WTC11 (cell line): ENCODE measurements at regions not wholly inside any gene's neighbourhood (a gene's known extent, or its start where the extent isn't known, plus 50 kb on each side); places are given as distances from the start of the nearest gene placed in this dataset.

Experiments used
- ATAC-seq: fragments of 200-7000 bp; cut with Tn5 transposase; 2 replicates; pipeline ENCODE4 v1.10.0; 2021; ENCODE audit warnings: mild to moderate bottlenecking, moderate library complexity
- CTCF ChIA-PET: fragments of 300-600 bp; sonication (Branson Sonifier 250); formaldehyde crosslinking; loops from one replicate; lab custom pipeline; 2021; ENCODE audit warnings: antibody characterized with exemption; lab: Charles Lee
- POLR2A ChIA-PET: fragments of 350-600 bp; sonication (Branson Sonifier 250); formaldehyde crosslinking; loops from one replicate; lab custom pipeline; 2021; ENCODE audit warnings: antibody characterized with exemption; lab: Charles Lee
- DNase-seq: peaks from one replicate; pipeline ENCODE4 v3.0.0; 2021; ENCODE audit warnings: low spot score
- H3K27ac Mint-ChIP-seq: 2 replicates; pipeline ENCODE4 v1.8.0; 2021; ENCODE audit warnings: mixed read lengths
- H3K27me3 Mint-ChIP-seq: 2 replicates; pipeline ENCODE4 v1.8.0; 2021; ENCODE audit warnings: low read depth, mild to moderate bottlenecking, moderate library complexity, mixed read lengths
- H3K36me3 Mint-ChIP-seq: 2 replicates; pipeline ENCODE4 v1.8.0; 2021; ENCODE audit warnings: mixed read lengths
- H3K4me1 Mint-ChIP-seq: 2 replicates; pipeline ENCODE4 v1.8.0; 2022; ENCODE audit warnings: mixed read lengths
- H3K4me3 Mint-ChIP-seq: 2 replicates; pipeline ENCODE4 v1.8.0; 2021; ENCODE audit warnings: mild to moderate bottlenecking, moderate library complexity, mixed read lengths
- H3K9me3 Mint-ChIP-seq: 2 replicates; pipeline ENCODE4 v1.8.0; 2021; ENCODE audit warnings: mixed read lengths
- ATF6 ChIP-seq: sonication (generic); formaldehyde crosslinking; IDR thresholded peaks from 2 replicates; pipeline ENCODE4 v1.8.1; 2023; ENCODE audit warnings: mild to moderate bottlenecking, missing genetic modification reagents
- CBFB ChIP-seq: sonication (generic); formaldehyde crosslinking; IDR thresholded peaks from 2 replicates; pipeline ENCODE4 v1.8.1; 2022; ENCODE audit warnings: mild to moderate bottlenecking, low read depth, missing genetic modification reagents
- EMX1 ChIP-seq: fragments of 250-450 bp; sonication (Bioruptor Pico); IDR thresholded peaks from 2 replicates; pipeline ENCODE4 v1.8.0; 2021; ENCODE audit warnings: mild to moderate bottlenecking
- FOXP1 ChIP-seq: sonication (generic); formaldehyde crosslinking; IDR thresholded peaks from 2 replicates; pipeline ENCODE4 v1.8.0; 2022; ENCODE audit warnings: missing genetic modification reagents, mild to moderate bottlenecking, moderate library complexity, borderline replicate concordance
- GRHL2 ChIP-seq: fragments of 250-450 bp; sonication (Bioruptor Pico); IDR thresholded peaks from 2 replicates; pipeline ENCODE4 v1.8.0; 2022; ENCODE audit warnings: mild to moderate bottlenecking, moderate library complexity; ENCODE audit not compliant: insufficient replicate concordance, severe bottlenecking
- GTF2I ChIP-seq: fragments of 250-450 bp; sonication (Bioruptor Pico); conservative IDR thresholded peaks from 2 replicates; pipeline ENCODE4 v1.4.0; 2021; ENCODE audit warnings: mild to moderate bottlenecking
- IRF2 ChIP-seq: sonication (generic); formaldehyde crosslinking; IDR thresholded peaks from 2 replicates; pipeline ENCODE4 v1.8.0; 2022; ENCODE audit warnings: low read depth, missing genetic modification reagents, borderline replicate concordance
- JUN ChIP-seq: sonication (generic); formaldehyde crosslinking; IDR thresholded peaks from 2 replicates; pipeline ENCODE4 v1.8.0; 2023; ENCODE audit warnings: mild to moderate bottlenecking, missing genetic modification reagents
- MAX ChIP-seq: sonication (generic); formaldehyde crosslinking; IDR thresholded peaks from 2 replicates; pipeline ENCODE4 v1.8.0; 2022; ENCODE audit warnings: mild to moderate bottlenecking, missing genetic modification reagents
- MLX ChIP-seq: sonication (generic); formaldehyde crosslinking; IDR thresholded peaks from 2 replicates; pipeline ENCODE4 v1.8.1; 2023; ENCODE audit warnings: mild to moderate bottlenecking, missing genetic modification reagents, moderate library complexity
- MXD4 ChIP-seq: fragments of 250-450 bp; sonication (Bioruptor Pico); IDR thresholded peaks from 2 replicates; pipeline ENCODE4 v1.8.0; 2021; ENCODE audit warnings: mild to moderate bottlenecking, moderate library complexity, borderline replicate concordance
- NFE2L1 ChIP-seq: sonication (generic); formaldehyde crosslinking; IDR thresholded peaks from 2 replicates; pipeline ENCODE4 v1.8.1; 2023; ENCODE audit warnings: missing genetic modification reagents
- NR1H2 ChIP-seq: sonication (generic); formaldehyde crosslinking; IDR thresholded peaks from 2 replicates; pipeline ENCODE4 v1.9.0; 2021; ENCODE audit warnings: mild to moderate bottlenecking, moderate library complexity, missing genetic modification reagents
- OVOL2 ChIP-seq: fragments of 250-450 bp; sonication (Bioruptor Pico); IDR thresholded peaks from 2 replicates; pipeline ENCODE4 v1.9.0; 2021; ENCODE audit warnings: mild to moderate bottlenecking, borderline replicate concordance
- SMAD4 ChIP-seq: sonication (generic); formaldehyde crosslinking; IDR thresholded peaks from 2 replicates; pipeline ENCODE4 v1.8.0; 2022; ENCODE audit warnings: mild to moderate bottlenecking, missing genetic modification reagents
- SP1 ChIP-seq: sonication (generic); formaldehyde crosslinking; conservative IDR thresholded peaks from 2 replicates; pipeline ENCODE4 v1.8.1; 2022; ENCODE audit warnings: missing genetic modification reagents
- STAT6 ChIP-seq: sonication (generic); formaldehyde crosslinking; conservative IDR thresholded peaks from 2 replicates; pipeline ENCODE4 v1.8.1; 2023; ENCODE audit warnings: mild to moderate bottlenecking, low read depth, missing genetic modification reagents, moderate library complexity
- TEAD1 ChIP-seq: sonication (generic); formaldehyde crosslinking; IDR thresholded peaks from 2 replicates; pipeline ENCODE4 v1.8.0; 2022; ENCODE audit warnings: mild to moderate bottlenecking, missing genetic modification reagents
- TP53 ChIP-seq: sonication (generic); formaldehyde crosslinking; IDR thresholded peaks from 2 replicates; pipeline ENCODE4 v1.8.1; 2023; ENCODE audit warnings: mild to moderate bottlenecking, missing genetic modification reagents
- ZNF671 ChIP-seq: fragments of 250-450 bp; sonication (Bioruptor Pico); IDR thresholded peaks from 2 replicates; pipeline ENCODE4 v1.8.0; 2021; ENCODE audit warnings: mild to moderate bottlenecking

GRCh38 chr4:63233671-63234070 lies 1175.6 kb downstream of the TECRL start (continued):
- TF ChIP-seq TP53 (CRISPR knock-in tag), result no peak
- no peak for TF ChIP-seq MXD4
- TF ChIP-seq, all 79 proteins: peak for 0

GRCh38 chr4:63232058-63232457 lies 1177.2 kb downstream of the TECRL start:
- CTCF ChIA-PET, result no interaction called here
- POLR2A ChIA-PET, result no interaction called here
- Mint-ChIP-seq H3K4me1 (no peaks in the 10 kb centered on the region), H3K27ac (no peak overlapping the region), H3K27me3 (no peaks in the 10 kb centered on the region), H3K9me3 (no peaks in the 10 kb centered on the region), H3K4me3 (no peak overlapping the region), H3K36me3 (no peaks in the 10 kb centered on the region)
- DNase-seq, result no peak
- no peak for TF ChIP-seq EMX1 (CRISPR knock-in tag)
- no peak for TF ChIP-seq MLX
- no peak for TF ChIP-seq CBFB (CRISPR knock-in tag)
- TF ChIP-seq OVOL2, result no peak
- no peak for TF ChIP-seq MAX (CRISPR knock-in tag)
- no peak for TF ChIP-seq NR1H2 (CRISPR knock-in tag)
- TF ChIP-seq JUN, result no peak
- no peak for TF ChIP-seq NFE2L1 (CRISPR knock-in tag)
- TF ChIP-seq GRHL2 (CRISPR knock-in tag), result no peak
- TF ChIP-seq STAT6 (CRISPR knock-in tag), result no peak
- no peak for TF ChIP-seq TEAD1 (CRISPR knock-in tag)
- TF ChIP-seq IRF2, result no peak
- TF ChIP-seq FOXP1 (CRISPR knock-in tag), result no peak
- no peak for TF ChIP-seq ZNF671 (CRISPR knock-in tag)
- TF ChIP-seq ATF6 (CRISPR knock-in tag), result no peak
- no peak for ATAC-seq

GRCh38 chr4:63226229-63226628 lies 1183.0 kb downstream of the TECRL start:
- no peak overlapping the region for H3K4me3 Mint-ChIP-seq
- CTCF ChIA-PET, result interaction anchor here (1.3 kb wide), 1 partner anchor 330 kb away, joined by 3 read pairs; no protein-coding TSS in a partner anchor
- H3K9me3 Mint-ChIP-seq, result peaks cover 6% of the 10 kb centered on the region
- ATAC-seq (peak; percentile 69), DNase-seq (no peak)
- TF ChIP-seq GTF2I (CRISPR knock-in tag) (no peak), SP1 (no peak), SMAD4 (CRISPR knock-in tag) (no peak)
- POLR2A ChIA-PET, result no interaction called here
- no peaks in the 10 kb centered on the region for H3K27me3 Mint-ChIP-seq
- H3K4me1 Mint-ChIP-seq, result peaks cover 6% of the 10 kb centered on the region
- H3K27ac Mint-ChIP-seq, result no peak overlapping the region
- H3K36me3 Mint-ChIP-seq, result no peaks in the 10 kb centered on the region
